ENCODE measurements at regions not wholly inside any gene's neighbourhood (a gene's known extent, or its start where the extent isn't known, plus 50 kb on each side); places are given as distances from the start of the nearest gene placed in this dataset.
"Not testable (repeated sequence)": the region's sequence is repeated elsewhere in the genome, so short reads cannot be mapped to it uniquely, and the experiment has no call there.

- Histone ChIP-seq H3K9ac (no peak overlapping the region), H3K4me1 (ENCODE audit: low read depth, poor library complexity, severe bottlenecking) (no peaks in the 10 kb centered on the region)
Observed at GRCh38 chr3:137867611-137868010, 103.5 kb downstream of the SOX14 start.

GRCh38 chr3:137869022-137869421, 104.9 kb downstream of the SOX14 start:
- no peaks in the 10 kb centered on the region for H3K27me3 ChIP-seq (ENCODE audit: insufficient read depth, low read depth)
- no peak overlapping the region for H3K4me2 ChIP-seq
- H2AFZ ChIP-seq (ENCODE audit: low read depth): no peak overlapping the region
- no peaks in the 10 kb centered on the region for H4K20me1 ChIP-seq (ENCODE audit: insufficient read depth)
- H3K9ac ChIP-seq: no peak overlapping the region
- H3K4me3 ChIP-seq (IDR thresholded peaks at IDR 0.05; ENCODE audit: insufficient read depth, low read depth, low read length): no peak overlapping the region
- H3K27ac ChIP-seq: no peak overlapping the region
- H3K79me2 ChIP-seq (ENCODE audit: insufficient read depth, low read depth): no peaks in the 10 kb centered on the region
- TF ChIP-seq CTCF (conservative IDR thresholded peaks at IDR 0.05; ENCODE audit: low read depth, low read length): no peak
- no peaks in the 10 kb centered on the region for H3K36me3 ChIP-seq (ENCODE audit: insufficient read depth)
- H3K4me1 ChIP-seq (ENCODE audit: low read depth, poor library complexity, severe bottlenecking): no peaks in the 10 kb centered on the region

More at GRCh38 chr3:137867611-137868010, 103.5 kb downstream of the SOX14 start:
- Histone ChIP-seq H3K36me3 (ENCODE audit: insufficient read depth) (no peaks in the 10 kb centered on the region), H3K4me2 (no peak overlapping the region), H3K4me3 (IDR thresholded peaks at IDR 0.05; ENCODE audit: insufficient read depth, low read depth, low read length) (no peak overlapping the region), H4K20me1 (ENCODE audit: insufficient read depth) (no peaks in the 10 kb centered on the region), H3K79me2 (ENCODE audit: insufficient read depth, low read depth) (no peaks in the 10 kb centered on the region), H2AFZ (ENCODE audit: low read depth) (no peak overlapping the region), H3K27ac (no peak overlapping the region), H3K27me3 (ENCODE audit: insufficient read depth, low read depth) (no peaks in the 10 kb centered on the region)
- no peak for TF ChIP-seq CTCF (conservative IDR thresholded peaks at IDR 0.05; ENCODE audit: low read depth, low read length)

- H4K20me1 ChIP-seq (ENCODE audit: insufficient read depth): not testable (repeated sequence)
Observed at GRCh38 chr3:137872589-137872988, 108.5 kb downstream of the SOX14 start.

GRCh38 chr3:137896842-137897241, 113.1 kb upstream of the CLDN18 start:
- not testable (repeated sequence) for H3K4me3 ChIP-seq (IDR thresholded peaks at IDR 0.05; ENCODE audit: insufficient read depth, low read depth, low read length); H3K27ac ChIP-seq; H3K36me3 ChIP-seq (ENCODE audit: insufficient read depth); H3K4me2 ChIP-seq; H3K4me1 ChIP-seq (ENCODE audit: low read depth, poor library complexity, severe bottlenecking); H3K79me2 ChIP-seq (ENCODE audit: insufficient read depth, low read depth); H4K20me1 ChIP-seq (ENCODE audit: insufficient read depth); H3K9ac ChIP-seq; H2AFZ ChIP-seq (ENCODE audit: low read depth); H3K27me3 ChIP-seq (ENCODE audit: insufficient read depth, low read depth)

More at GRCh38 chr3:137872589-137872988, 108.5 kb downstream of the SOX14 start:
- H3K9ac ChIP-seq; H2AFZ ChIP-seq (ENCODE audit: low read depth); H3K79me2 ChIP-seq (ENCODE audit: insufficient read depth, low read depth); H3K4me3 ChIP-seq (IDR thresholded peaks at IDR 0.05; ENCODE audit: insufficient read depth, low read depth, low read length); H3K4me1 ChIP-seq (ENCODE audit: low read depth, poor library complexity, severe bottlenecking); H3K36me3 ChIP-seq (ENCODE audit: insufficient read depth); H3K27ac ChIP-seq; H3K4me2 ChIP-seq; H3K27me3 ChIP-seq (ENCODE audit: insufficient read depth, low read depth): not testable (repeated sequence)

- H3K4me2 ChIP-seq: no peak overlapping the region
- H2AFZ ChIP-seq (ENCODE audit: low read depth): no peak overlapping the region
- no peak for TF ChIP-seq CTCF (conservative IDR thresholded peaks at IDR 0.05; ENCODE audit: low read depth, low read length)
- no peaks in the 10 kb centered on the region for H3K79me2 ChIP-seq (ENCODE audit: insufficient read depth, low read depth)
- no peaks in the 10 kb centered on the region for H3K36me3 ChIP-seq (ENCODE audit: insufficient read depth)
- no peak overlapping the region for H3K9ac ChIP-seq
- H3K27me3 ChIP-seq (ENCODE audit: insufficient read depth, low read depth): no peaks in the 10 kb centered on the region
- no peaks in the 10 kb centered on the region for H4K20me1 ChIP-seq (ENCODE audit: insufficient read depth)
- no peak overlapping the region for H3K27ac ChIP-seq
- H3K4me1 ChIP-seq (ENCODE audit: low read depth, poor library complexity, severe bottlenecking): no peaks in the 10 kb centered on the region
- no peak overlapping the region for H3K4me3 ChIP-seq (IDR thresholded peaks at IDR 0.05; ENCODE audit: insufficient read depth, low read depth, low read length)
Observed at GRCh38 chr3:137906985-137907649, 102.8 kb upstream of the CLDN18 start.
